HG03575 (cell line): ENCODE measurements at regions not wholly inside any gene's neighbourhood (a gene's known extent, or its start where the extent isn't known, plus 50 kb on each side); places are given as distances from the start of the nearest gene placed in this dataset.
"Not testable (repeated sequence)": the region's sequence is repeated elsewhere in the genome, so short reads cannot be mapped to it uniquely, and the experiment has no call there.

Experiments
- ATAC-seq: cut with Tn5 transposase; IDR thresholded peaks from one replicate; pipeline ENCODE4 v1.9.1; 2021; ENCODE audit not compliant: unreplicated experiment, insufficient number of reproducible peaks, low FRiP score; ENCODE audit errors: extremely low read depth

DNA sequence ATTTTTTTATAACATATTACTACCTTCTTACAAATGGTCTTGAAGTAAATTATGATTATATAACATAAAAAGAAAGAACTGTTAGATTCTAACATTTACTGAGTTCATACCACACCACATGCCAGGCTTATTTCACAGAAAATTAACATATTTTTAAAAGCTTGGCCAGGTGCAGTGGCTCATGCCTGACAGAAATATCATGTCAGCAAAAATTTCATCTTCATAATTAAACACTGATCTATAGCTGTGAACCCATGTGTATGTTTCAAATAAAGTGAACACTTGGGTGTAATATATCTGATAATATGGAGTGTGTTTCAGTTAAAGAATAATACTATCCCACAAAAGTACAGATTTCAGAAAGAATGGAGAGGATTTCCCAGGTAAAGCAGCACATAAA, 296.5 kb downstream of the SI start:
- ATAC-seq = no peak

DNA sequence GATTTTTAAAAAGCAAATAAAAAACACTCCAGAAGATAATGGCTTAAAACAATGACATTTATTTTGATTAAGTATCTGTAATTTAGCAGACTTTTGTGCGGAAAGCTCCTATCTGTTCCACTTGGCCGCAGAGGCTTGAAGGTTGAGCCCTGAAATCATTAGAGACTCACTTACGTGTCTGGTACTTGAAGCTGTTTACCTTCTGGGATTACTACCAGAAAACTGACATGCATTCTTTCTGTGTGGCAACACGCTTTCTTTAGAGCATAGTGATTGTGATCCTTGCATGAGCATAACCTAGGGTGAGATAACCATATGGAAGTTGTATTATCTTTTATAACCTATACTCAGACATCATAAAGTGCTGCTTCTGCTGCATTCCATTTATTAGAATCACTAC, 298.5 kb downstream of the SI start:
- ATAC-seq = no peak

DNA sequence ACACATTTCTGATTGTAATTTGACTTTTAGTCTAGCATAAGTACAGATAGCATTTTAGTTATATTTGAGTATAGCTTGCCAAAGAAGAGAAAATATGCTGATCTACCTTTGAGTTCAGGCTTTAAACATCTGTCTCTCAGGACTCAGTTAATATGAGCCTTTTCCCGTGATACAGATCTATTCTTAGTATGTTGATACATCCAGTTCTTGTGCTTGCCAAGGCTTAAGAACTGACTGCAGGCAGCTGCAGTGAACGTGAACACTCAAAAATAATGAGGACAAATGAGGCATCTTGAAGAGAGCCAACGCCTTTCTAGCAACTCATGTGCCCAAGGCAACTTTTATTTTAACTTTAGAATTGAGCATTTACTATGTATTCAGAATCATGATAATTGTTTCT, 325.5 kb downstream of the SI start:
- no peak for ATAC-seq

DNA sequence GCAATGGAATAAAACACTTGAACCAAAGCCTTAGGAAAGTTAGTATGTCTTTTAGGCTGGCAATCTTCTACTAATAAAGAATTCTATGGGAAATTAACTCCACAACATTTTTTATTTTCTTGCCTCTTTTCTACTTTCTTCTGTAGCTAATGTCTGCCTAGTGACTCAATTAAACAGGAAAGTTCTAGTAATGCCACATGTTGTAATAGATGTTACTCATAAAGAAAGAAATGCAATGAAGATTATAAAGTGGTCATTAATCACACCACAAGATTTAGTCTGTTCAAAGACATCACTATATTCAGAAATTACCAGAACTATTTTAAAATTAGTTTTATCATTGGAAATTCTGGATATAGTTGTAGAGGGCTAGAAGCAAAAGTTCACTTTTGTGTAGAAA, 329.7 kb downstream of the SI start:
- no peak for ATAC-seq

DNA sequence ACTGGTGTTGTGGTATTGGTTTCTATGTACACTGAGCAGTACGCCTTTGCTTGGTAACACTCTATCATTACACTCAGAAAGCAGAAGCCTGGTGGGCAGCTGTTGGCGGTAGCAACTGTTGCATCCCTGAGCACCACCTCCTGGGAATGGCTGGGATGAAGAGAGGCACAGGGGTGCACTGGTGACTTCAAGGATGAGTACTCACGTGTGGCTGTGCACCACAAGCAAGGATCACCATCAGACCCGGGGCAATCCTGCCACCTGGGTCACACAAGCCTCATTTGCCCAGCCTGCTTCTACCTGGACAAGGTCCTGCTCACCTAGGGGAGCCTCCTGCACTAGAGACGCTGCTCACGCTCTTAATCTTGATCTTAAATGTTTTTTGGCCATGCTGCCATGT, 336.4 kb downstream of the SI start:
- no peak for ATAC-seq

DNA sequence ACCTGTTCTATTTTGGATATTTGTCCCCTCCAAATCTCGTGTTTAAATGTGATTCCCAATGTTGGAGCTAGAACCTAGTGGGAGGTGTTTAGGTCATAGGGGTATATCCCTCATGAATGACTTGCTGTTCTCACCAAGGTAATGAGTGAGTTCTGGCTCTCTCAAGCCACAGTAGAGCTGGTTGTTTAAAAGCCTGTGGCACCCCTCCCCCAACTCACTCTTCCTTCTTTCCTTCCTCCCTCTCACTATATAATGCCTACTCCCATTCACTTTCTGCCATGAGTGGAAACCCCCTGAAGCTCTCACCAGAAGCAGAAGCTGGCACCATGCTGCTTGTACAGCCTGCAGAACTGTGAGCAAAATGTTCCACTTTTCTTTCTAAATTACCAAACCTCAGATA, 341.1 kb downstream of the SI start:
- ATAC-seq = no peak

DNA sequence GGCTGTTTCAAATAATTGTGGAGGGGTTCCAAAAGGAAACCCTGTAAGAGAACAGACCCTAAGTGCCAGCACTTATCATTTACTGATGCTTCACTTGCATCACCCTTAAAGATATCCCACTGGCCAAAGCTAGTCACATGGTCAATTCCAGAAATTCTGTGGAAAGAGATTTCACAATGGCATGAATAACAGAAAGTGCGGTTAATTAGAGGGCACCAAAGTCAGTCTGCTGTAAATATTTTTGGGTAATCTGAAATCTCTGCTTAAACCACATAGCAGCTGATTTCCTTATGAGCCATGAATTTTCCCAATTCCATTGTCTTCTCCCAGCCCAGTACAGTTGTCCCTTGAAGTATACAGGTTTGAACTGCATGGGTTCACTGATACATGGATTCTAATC, 346.1 kb downstream of the SI start:
- ATAC-seq = no peak

DNA sequence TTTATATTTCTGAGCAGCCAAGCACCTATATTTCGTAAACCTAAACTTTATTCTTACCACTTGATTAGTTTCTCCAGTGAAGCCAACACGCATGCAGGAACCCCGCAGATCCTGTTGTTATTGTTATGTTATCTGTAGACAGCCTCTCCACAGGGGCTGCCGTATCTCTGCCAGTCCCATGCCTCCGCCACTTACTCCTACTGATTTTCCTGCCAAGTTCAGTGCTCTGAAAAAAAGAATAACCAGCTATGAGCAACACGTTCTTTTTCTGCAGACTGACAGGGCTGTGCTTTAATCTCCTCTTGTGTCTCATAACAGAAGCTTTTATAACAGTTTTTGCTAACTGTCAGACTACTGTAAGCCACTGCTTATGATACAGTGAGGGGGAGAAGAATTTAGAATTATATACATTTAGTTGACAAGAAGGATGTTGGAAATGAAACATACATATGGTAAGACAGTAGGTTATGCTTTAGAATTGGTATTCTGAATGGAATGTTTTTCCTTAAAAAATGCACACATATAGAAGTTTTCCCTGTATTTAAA, 347.4 kb downstream of the SI start:
- ATAC-seq = no peak

DNA sequence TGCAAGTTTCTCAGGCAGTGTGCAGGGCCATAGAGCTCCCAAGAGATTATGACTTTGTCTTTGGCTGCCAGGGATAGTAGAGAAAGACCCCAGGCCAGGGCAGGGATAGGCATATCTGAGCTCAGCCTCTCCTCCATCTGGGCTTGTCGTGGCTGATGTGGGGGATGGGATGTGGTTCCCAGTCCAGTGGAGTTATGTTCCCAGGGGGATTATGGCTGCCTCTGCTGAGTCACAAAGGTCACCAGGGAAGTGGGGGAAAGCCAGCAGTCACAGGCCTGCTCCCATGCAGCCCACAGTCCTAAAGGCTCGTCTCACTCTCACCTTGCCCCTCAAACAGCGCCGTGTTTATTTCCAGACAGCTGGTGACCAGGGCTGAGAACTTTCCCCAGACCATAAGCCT, 354.9 kb downstream of the SI start:
- ATAC-seq = no peak

DNA sequence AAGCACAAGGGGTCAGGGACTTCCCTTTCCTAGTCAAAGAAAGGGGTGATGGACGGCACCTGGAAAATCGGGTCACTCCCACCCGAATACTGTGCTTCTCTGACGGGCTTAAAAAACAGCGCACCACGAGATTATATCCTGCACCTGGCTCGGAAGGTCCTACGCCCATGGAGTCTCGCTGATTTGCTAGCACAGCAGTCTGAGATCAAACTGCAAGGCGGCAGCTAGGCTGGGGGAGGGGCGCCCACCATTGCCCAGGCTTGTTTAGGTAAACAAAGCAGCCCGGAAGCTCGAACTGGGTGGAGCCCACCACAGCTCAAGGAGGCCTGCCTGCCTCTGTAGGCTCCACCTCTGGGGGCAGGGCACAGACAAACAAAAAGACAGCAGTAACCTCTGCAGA, 375.5 kb downstream of the SI start:
- ATAC-seq = not testable (repeated sequence)

DNA sequence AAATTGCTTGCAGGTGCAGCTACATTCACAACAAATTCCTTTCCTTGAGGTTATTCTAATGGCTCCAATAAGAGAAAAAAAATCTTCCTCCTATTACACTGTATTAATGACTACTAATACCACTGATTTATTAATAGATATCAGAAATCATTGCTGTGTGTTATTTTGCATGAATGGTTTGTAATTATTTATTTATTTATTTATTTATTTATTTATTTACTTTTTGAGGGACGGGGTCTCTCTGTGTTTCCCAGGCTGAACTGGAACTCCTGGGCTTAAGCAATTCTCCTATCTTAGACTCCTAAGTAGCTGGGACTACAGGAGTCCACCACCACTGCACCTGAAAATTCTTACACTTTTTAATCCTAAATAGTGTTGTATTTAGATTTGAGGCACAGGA, 390.4 kb downstream of the SI start:
- no peak for ATAC-seq

DNA sequence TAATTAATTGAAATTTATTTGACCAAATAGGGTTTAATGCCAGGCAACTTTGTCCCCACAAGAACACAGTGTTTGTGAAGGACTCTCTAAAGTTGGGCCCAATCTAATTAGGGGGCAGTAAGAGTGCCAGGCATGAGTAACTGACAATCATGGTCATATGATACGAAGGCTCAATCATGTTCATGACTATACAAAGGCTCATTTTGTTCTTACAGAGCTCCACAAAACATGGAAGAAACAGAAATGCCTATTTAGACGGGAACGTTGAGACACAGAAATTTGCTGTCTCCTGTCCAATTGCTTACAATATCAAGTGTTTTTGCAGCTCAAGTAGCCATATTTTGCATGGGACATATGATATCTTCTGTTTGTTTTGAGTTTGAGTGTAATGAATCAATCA, 391.1 kb downstream of the SI start:
- ATAC-seq = no peak

DNA sequence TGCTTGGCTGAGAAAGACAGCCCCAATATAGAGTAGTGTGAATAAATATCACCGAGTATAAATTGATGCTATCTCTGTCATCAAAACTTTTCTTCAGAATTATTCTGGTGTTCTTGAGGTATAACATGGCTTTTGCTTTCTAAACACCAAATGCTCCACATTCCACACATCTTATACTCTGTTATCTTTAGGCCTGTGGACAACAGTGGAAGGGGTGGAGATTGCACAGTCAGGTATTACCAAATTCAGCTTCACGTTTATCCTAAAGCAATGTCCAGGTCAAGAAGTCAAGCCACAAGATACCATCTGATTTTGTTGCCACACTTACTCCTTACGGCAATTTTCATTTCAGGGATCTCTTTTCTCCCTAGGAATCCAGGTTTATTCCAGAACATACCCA, 394.8 kb downstream of the SI start:
- ATAC-seq = no peak

DNA sequence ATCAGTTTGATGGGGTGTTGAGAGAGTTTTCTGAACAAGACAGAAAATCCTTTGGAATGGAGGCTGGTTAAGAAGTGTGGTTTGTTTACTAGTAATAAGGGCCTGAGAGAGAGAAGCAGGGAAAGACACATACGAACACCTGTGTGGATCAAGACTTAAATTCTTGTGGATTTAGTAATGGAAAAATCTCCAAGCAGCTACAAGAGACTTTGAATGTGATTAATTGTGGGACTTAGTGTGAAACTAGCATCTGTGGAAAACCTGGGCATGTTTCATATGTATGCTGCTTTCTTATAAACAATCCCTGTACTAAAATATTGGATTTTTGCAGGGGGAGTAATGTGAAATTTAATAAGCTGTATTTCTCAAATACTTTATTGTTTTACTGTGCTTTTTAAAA, 399.1 kb downstream of the SI start:
- no peak for ATAC-seq

DNA sequence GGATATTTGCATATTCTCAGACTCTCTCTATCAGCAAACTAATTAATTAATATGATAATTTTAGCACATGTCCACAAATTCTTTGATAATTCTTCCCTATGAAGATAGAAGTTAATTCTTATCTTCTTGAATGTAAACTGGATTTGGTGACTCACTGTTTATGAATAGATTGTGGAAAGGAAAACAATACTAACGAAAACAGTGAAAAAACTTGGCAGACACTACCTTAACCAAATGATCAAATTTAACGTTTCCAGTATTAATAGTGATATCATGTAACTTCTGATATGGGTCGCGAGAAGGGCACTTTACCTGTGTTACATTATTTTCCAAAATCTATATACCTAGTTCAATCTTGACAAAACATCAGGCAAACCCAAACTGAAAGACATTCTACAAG, 401.0 kb downstream of the SI start:
- ATAC-seq = no peak

DNA sequence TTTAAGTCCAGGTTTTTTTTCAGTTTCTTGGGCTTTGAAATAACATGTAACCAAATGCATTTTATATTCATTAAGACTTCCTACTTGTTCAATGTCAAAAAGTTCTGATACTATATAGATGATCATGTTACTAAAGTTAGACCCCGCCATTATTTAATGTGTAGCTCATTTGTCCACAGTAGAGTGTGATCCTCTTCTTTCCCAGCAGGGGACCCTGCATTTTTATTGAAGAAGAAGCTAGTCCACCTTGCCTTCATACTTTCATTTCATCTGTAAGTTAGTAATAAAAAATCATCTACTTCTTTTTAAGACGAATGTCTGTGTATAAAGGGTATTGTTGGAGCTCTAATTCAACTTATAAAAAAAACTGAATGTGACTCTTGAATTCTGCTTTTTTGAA, 404.6 kb downstream of the SI start:
- no peak for ATAC-seq

DNA sequence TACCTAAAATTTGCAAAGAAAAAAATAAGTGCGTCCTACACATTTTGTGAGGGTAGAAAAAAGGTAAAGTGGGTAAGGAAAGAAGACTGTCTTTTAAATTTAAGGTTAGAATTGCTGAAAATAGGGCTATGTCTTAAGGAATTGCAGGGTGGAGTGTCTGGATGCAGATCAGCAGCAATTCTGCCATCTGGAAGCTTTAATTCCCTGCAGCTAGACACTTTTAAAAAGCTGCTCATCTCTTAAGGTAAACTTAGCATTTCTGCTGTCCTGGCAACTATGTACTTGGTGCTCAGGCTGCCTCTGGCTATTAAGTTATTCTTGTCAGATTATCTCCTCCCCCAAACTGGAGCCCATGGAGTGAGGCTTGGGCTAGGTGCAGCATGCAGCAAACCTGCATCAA, 420.2 kb downstream of the SI start:
- ATAC-seq = no peak

DNA sequence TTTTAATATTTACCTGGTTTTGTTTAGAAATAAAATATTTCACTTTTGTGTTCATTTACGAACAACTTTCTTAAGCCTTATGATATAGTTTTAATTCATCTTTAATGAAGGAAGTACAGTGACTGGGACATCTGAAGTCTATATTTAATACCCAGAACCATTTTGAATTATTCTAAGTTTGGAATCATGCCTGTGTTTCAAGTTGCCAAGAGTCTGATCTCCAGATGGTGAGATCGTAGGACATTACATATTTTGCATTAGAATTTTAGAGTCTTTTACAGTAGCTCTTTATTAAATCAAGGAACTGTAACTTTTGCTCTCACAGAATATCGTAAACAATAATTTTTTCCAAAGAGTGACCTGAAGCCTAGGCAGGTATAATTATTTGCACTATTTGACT, 420.7 kb downstream of the SI start:
- no peak for ATAC-seq

DNA sequence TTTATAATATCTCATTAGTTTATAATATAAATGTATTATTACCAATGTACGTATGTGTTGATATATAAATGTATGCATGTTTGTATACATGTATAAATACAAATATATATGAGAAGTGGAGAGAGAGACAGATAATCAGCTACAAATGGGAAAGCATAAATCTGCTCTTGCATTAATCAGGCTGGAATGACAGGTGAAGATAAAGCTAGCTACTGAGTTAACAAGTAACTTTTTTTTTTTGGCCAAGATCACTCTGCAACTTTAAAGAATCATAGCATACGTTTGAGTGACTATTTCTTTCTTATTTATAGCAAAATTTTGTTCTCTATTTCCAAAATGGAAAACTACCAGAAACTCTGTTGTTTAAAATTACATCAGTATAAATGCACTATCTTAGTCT, 422.8 kb downstream of the SI start:
- ATAC-seq = no peak

DNA sequence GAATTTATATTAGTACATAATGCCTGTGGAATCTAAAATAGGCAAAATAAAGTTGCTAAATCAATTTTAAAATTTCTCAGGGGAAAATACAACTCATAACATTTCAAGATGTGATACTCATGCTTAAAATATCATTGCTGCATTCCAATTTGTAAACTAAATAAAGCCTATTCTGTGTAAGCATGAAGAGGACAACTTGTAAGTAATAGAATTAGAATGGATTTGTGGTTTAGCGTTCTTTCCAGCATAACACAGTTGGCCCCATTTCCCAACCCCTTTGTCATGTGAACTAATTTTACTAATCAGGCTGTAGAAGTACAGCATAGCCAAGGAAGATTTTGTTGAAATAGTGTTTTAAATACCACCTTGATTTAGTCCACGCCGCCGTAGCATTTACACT, 437.2 kb downstream of the SI start:
- ATAC-seq = no peak

DNA sequence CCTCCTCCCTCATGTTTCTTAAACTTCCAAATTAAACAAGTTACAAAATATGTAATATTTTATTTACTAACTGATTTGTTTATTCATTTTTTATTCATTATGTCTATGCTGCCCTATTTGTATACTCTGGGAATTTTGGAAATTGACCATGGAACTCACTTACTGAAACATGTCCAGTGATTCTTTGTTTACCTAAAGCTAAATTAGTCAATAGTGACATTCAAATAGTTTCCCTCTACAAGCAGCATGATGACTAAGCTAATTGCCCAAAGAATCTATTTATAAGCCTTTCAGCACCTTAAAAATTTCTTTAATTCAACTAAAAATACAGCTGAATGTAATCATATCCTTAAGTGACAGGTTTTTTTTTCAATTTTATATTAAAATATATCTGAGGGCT, 437.7 kb downstream of the SI start:
- ATAC-seq = no peak

DNA sequence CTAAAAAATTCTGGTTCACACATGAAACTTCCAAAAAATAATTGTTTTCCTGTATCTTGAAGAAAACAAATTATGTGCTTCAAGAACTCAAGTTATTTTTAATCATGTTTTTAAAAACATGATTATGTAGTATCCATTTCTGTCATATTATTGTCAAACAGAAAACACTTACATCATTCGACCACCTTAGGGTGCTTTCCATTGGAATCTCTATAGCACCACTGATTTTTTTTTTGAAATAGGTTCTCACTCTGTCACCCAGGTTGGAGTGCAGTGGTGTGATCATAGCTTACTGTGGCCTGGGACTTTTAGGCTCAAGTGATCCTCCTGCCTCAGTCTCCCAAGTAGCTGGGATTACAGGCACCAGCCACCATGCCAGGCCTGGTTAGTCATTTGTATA, 457.3 kb downstream of the SI start:
- no peak for ATAC-seq
